ENCODE measurements at regions not wholly inside any gene's neighbourhood (a gene's known extent, or its start where the extent isn't known, plus 50 kb on each side); places are given as distances from the start of the nearest gene placed in this dataset.

DNA sequence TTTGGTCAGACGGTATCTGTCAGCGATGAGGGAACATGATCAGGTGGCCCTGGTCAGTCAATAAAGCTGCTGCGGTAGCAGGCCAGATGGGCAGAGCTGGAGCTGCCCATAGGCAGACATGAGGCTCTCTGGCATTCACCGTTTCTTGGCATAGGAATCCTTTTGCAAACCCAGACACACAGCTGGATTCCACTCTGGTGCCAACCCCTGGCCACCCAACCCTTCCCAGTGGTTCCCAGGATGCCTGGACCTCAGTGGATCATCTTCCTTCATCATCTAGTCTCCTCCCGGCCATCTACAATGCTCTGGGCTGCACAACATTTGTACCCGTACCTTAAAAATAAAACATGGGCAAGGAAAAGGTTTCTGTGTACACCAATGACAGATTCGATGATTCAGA is 68.3 kb upstream of the ACTRT2 start:
- H3K23me2 ChIP-seq (ENCODE audit: low read depth, low read length) = no peaks in the 10 kb centered on the region
- peaks cover 72 to 77% of the 10 kb centered on the region in 2 experiments for H3K9me3 ChIP-seq (ENCODE audit: insufficient read depth in 2 of 2, low read depth in 1 of 2, low read length in 1 of 2)
- no peaks in the 10 kb centered on the region for H4K20me1 ChIP-seq (replicated peaks in 1 of 2; ENCODE audit: control insufficient read depth in 1 of 2, insufficient read depth in 2 of 2, low read length in 2 of 2)
- CTCF ChIA-PET (ENCODE audit: partially characterized antibody) = no interaction called here
- no peak overlapping the region for H4K8ac ChIP-seq (ENCODE audit: extremely low read depth, insufficient read depth, low read length)
- H2AFZ ChIP-seq (ENCODE audit: low read length) = no peak overlapping the region
- H3K23ac ChIP-seq (ENCODE audit: insufficient read length) = no peak overlapping the region
- no peak overlapping the region for H2BK20ac ChIP-seq (ENCODE audit: low read length)
- H3K14ac ChIP-seq (ENCODE audit: insufficient read length) = no peak overlapping the region
- no peak overlapping the region for H2AK5ac ChIP-seq (ENCODE audit: low read depth, low read length)
- H3K4me1 ChIP-seq (replicated peaks in 1 of 4; ENCODE audit: control insufficient read depth in 3 of 4, insufficient read depth in 4 of 4, low read length in 3 of 4) = no peaks in the 10 kb centered on the region
- no peak overlapping the region for H4K5ac ChIP-seq (ENCODE audit: insufficient read length, low read depth, low read length)
- no peaks in the 10 kb centered on the region for H3K79me2 ChIP-seq (ENCODE audit: control insufficient read depth in 1 of 2, insufficient read depth in 2 of 2, low read length in 2 of 2)
- no peaks in the 10 kb centered on the region for H3K79me1 ChIP-seq (ENCODE audit: low read depth, low read length)
- no peak for TF ChIP-seq TCF12 (IDR thresholded peaks at IDR 0.05; ENCODE audit: low read depth, low read length)
- TF ChIP-seq ZNF274 (IDR thresholded peaks at IDR 0.05; ENCODE audit: borderline replicate concordance, extremely low read depth, low read length) = no peak
- no peak for TF ChIP-seq EGR1 (IDR thresholded peaks at IDR 0.05; ENCODE audit: borderline replicate concordance, low read depth, low read length)
- no peak for TF ChIP-seq TAF1 (IDR thresholded peaks at IDR 0.05; ENCODE audit: low read depth, low read length)
- TF ChIP-seq, protein P1, sequence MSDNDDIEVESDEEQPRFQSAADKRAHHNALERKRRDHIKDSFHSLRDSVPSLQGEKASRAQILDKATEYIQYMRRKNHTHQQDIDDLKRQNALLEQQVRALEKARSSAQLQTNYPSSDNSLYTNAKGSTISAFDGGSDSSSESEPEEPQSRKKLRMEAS (IDR thresholded peaks at IDR 0.05) = no peak
- TF ChIP-seq JUND (IDR thresholded peaks at IDR 0.05; ENCODE audit: low read length) = no peak
- TF ChIP-seq RFX5 (IDR thresholded peaks at IDR 0.05; ENCODE audit: borderline replicate concordance, low read depth, low read length) = no peak
- no peak for TF ChIP-seq POLR2A (IDR thresholded peaks at IDR 0.05; ENCODE audit: control extremely low read depth in 1 of 2, low read depth in 2 of 2, low read length in 2 of 2)
- no peak for TF ChIP-seq NRF1 (IDR thresholded peaks at IDR 0.05; ENCODE audit: low read depth, low read length)
- no peak for TF ChIP-seq TAF7 (optimal IDR thresholded peaks at IDR 0.05; ENCODE audit: borderline replicate concordance, low read depth, low read length)
- no peak for TF ChIP-seq NANOG (IDR thresholded peaks at IDR 0.05; ENCODE audit: insufficient read depth, low read depth, low read length, poor library complexity, severe bottlenecking)
- TF ChIP-seq KDM1A (IDR thresholded peaks at IDR 0.05; ENCODE audit: borderline replicate concordance, low read length) = no peak
- H3K36me3 ChIP-seq (ENCODE audit: control insufficient read depth in 2 of 4, insufficient read depth in 4 of 4, low read length in 3 of 4) = no peaks in the 10 kb centered on the region
- H3K4me2 ChIP-seq (ENCODE audit: insufficient read depth in 1 of 2, low read depth in 2 of 2, low read length in 2 of 2) = no peak overlapping the region
- no peak overlapping the region for H3K56ac ChIP-seq (replicated peaks; ENCODE audit: insufficient read length, low read depth, low read length)
- H2BK120ac ChIP-seq (replicated peaks; ENCODE audit: low read depth, low read length) = no peak overlapping the region
- H3K4me3 ChIP-seq (ENCODE audit: extremely low read depth in 1 of 4, insufficient read depth in 2 of 4, low read depth in 3 of 4, low read length in 4 of 4) = no peak overlapping the region
- no peak overlapping the region for H3K27ac ChIP-seq (ENCODE audit: low read depth, low read length)
- H2BK5ac ChIP-seq (ENCODE audit: low read depth, low read length) = no peak overlapping the region
- no peak overlapping the region for H3K4ac ChIP-seq (replicated peaks; ENCODE audit: insufficient read length, low read depth, low read length)
- no peak overlapping the region for H2BK15ac ChIP-seq (ENCODE audit: low read length)
- POLR2A ChIA-PET (ENCODE audit: partially characterized antibody) = no interaction called here
- H2BK12ac ChIP-seq (ENCODE audit: low read depth, low read length) = no peak overlapping the region
- H3K9ac ChIP-seq (replicated peaks in 1 of 4; ENCODE audit: extremely low read depth in 1 of 4, low read depth in 3 of 4, low read length in 3 of 4) = no peak overlapping the region
- no peak overlapping the region for H3K18ac ChIP-seq (ENCODE audit: extremely low read depth, low read length)
- DNase-seq (ENCODE audit: low read depth in 1 of 2, low spot score in 2 of 2) (no peak), FAIRE-seq (no peak)
- H3K27me3 ChIP-seq (replicated peaks in 1 of 4; ENCODE audit: control insufficient read depth in 3 of 4, extremely low read depth in 1 of 4, insufficient read depth in 3 of 4, low read length in 3 of 4) = no peaks in the 10 kb centered on the region
- 77% methylated on average over 7 of the region's 7 CpGs; no CpG with 5 or more reads in 1 of the 2 experiments for WGBS, 2 experiments (ENCODE audit: extremely low coverage in 1 of 2, insufficient coverage in 1 of 2, insufficient read length in 1 of 2, insufficient replicate concordance in 2 of 2, low coverage in 1 of 2, low lambda C conversion rate in 2 of 2, missing lambda C conversion rate in 1 of 2)
- no peak overlapping the region for H4K91ac ChIP-seq (replicated peaks; ENCODE audit: insufficient read length, low read length)
